Activated T-cell treated with anti-CD3 and anti-CD28 coated beads, Interleukin-2, amount 50 U/mL, for 24 hours (primary cell): ENCODE measurements at regions not wholly inside any gene's neighbourhood (a gene's known extent, or its start where the extent isn't known, plus 50 kb on each side); places are given as distances from the start of the nearest gene placed in this dataset.

Experiments
- DNase-seq: peaks from one replicate; pipeline ENCODE4 v3.0.0-alpha.2; 2020
- H3K27ac Mint-ChIP-seq: 2 replicates; pipeline ENCODE4 v1.8.0; 2020; ENCODE audit warnings: mild to moderate bottlenecking, mixed read lengths
- H3K27me3 Mint-ChIP-seq: 2 replicates; pipeline ENCODE4 v1.8.0; 2020; ENCODE audit warnings: mixed read lengths
- H3K36me3 Mint-ChIP-seq: 2 replicates; pipeline ENCODE4 v1.8.0; 2020; ENCODE audit warnings: low read depth, mixed read lengths
- H3K4me1 Mint-ChIP-seq: 2 replicates; pipeline ENCODE4 v1.8.0; 2020; ENCODE audit warnings: low read depth, mixed read lengths
- H3K4me3 Mint-ChIP-seq: 2 replicates; pipeline ENCODE4 v1.8.0; 2020; ENCODE audit warnings: mild to moderate bottlenecking, moderate library complexity, mixed read lengths
- H3K9me3 Mint-ChIP-seq: 2 replicates; pipeline ENCODE4 v1.8.0; 2020; ENCODE audit warnings: mixed read lengths

DNA sequence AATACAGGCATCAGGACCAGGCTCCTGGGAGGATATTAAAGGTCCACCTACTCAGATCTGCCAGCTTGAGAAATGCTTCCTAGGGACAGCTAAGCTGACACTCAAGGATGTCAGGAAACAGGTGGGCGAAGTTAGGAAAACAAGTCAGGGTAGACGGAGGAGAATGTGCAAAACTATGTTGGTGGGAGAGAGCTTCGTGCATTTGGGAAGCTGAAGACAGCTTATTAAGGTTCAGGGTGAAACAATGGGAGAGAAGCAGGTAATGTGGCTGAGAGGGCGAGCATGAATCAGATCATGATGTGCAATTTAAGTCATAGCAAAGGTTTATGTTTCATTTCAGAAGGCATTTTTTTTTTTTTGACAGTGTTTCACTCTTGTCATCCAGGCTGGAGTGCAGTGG, 297.2 kb upstream of the ATP10A start:
- H3K27me3 Mint-ChIP-seq, result peaks cover 15% of the 10 kb centered on the region
- H3K4me1 Mint-ChIP-seq, result no peaks in the 10 kb centered on the region
- no peak for DNase-seq
- H3K4me3 Mint-ChIP-seq, result no peak overlapping the region
- H3K27ac Mint-ChIP-seq, result no peak overlapping the region
- no peaks in the 10 kb centered on the region for H3K36me3 Mint-ChIP-seq
- no peaks in the 10 kb centered on the region for H3K9me3 Mint-ChIP-seq

DNA sequence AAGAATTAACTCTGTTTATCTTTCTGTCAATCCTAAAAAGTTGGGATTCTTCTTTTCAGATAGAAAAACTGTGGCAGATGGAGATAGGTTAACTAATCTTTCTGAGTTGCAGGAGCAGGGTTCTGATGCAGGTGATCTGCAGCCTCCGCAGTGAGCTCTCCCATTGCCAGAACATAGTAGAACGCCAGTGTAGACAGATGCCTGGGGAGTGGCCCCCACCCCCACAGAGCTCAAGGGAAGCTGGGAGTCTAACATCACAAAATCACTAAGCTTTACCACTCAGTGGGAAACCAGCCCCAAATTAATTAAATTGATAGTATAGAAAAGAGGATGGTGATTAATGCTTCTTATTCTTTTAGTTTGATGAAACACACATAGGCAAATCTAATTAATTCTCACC, 295.0 kb upstream of the ATP10A start:
- Mint-ChIP-seq H3K4me1 (no peaks in the 10 kb centered on the region), H3K27me3 (peaks cover 18% of the 10 kb centered on the region), H3K27ac (no peak overlapping the region), H3K4me3 (no peak overlapping the region), H3K9me3 (peaks cover 6% of the 10 kb centered on the region), H3K36me3 (no peaks in the 10 kb centered on the region)
- no peak for DNase-seq

GRCh38 chr15:26157081-26157480, 294.0 kb upstream of the ATP10A start:
- H3K27me3 Mint-ChIP-seq, result peaks cover 18% of the 10 kb centered on the region
- no peaks in the 10 kb centered on the region for H3K4me1 Mint-ChIP-seq
- no peak overlapping the region for H3K4me3 Mint-ChIP-seq
- no peak overlapping the region for H3K27ac Mint-ChIP-seq
- H3K36me3 Mint-ChIP-seq, result no peaks in the 10 kb centered on the region
- DNase-seq, result no peak
- peaks cover 9% of the 10 kb centered on the region for H3K9me3 Mint-ChIP-seq

GRCh38 chr15:26156051-26156450, 292.9 kb upstream of the ATP10A start:
- DNase-seq, result no peak
- Mint-ChIP-seq H3K36me3 (no peaks in the 10 kb centered on the region), H3K4me3 (no peak overlapping the region), H3K27me3 (peaks cover 15% of the 10 kb centered on the region), H3K27ac (no peak overlapping the region), H3K9me3 (peaks cover 9% of the 10 kb centered on the region), H3K4me1 (no peaks in the 10 kb centered on the region)

DNA sequence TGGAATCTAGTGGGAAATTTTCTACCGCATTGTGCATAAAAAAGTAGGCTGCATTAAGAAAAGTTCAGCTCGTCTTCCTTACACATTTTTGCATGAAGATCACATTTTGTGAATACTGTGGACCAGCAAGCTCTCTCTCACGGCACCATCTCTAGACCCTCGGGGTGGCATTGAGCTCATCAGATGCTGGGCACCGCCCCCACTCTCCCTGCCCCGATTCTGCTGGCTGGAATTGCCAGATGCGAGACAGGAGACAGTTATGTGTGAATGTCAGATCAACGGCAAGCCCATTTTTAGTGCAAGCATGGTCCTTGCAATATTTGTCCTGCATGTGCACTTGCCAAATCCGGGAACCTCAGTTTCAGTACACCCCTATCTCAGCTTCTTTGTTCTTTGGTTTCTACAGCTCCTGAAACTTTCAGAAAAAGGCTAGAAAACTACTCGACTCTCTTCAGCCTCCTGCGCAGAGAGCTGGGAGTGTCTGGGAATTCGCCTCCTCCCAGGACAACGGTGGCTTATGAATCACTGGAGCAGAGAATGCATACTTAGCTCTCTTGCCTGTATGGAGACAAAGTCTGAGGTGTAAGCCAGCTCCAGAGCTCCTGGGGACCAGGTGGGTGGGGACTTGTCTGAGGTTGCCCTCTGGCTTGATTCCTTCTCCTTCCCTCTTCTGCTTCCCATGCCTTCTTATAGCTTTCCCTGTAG, 285.2 kb upstream of the ATP10A start:
- Mint-ChIP-seq H3K36me3 (no peaks in the 10 kb centered on the region), H3K27me3 (peaks cover 19% of the 10 kb centered on the region), H3K9me3 (peaks cover 4% of the 10 kb centered on the region), H3K4me1 (no peaks in the 10 kb centered on the region), H3K4me3 (no peak overlapping the region), H3K27ac (no peak overlapping the region)
- DNase-seq, result no peak

DNA sequence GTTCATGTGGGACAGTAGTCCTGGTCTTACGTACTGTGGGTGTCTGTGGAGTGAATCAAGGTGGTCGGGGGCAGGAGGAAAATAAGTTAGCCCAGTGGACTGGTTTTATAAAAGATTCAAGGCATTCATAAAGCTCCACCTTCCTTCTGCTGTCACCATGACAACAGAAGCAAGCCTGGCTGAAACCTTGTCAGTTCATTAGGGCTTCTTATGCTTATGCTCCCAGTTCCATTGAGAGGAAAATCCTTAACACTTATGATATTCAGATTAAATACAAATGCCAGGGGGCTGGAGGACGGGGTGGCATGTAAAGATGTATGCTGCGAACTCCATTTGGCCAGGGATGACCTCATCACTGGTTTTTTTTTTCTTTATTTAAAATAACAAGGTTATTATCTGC, 283.1 kb upstream of the ATP10A start:
- Mint-ChIP-seq H3K4me3 (no peak overlapping the region), H3K27ac (no peak overlapping the region), H3K9me3 (no peaks in the 10 kb centered on the region)

DNA sequence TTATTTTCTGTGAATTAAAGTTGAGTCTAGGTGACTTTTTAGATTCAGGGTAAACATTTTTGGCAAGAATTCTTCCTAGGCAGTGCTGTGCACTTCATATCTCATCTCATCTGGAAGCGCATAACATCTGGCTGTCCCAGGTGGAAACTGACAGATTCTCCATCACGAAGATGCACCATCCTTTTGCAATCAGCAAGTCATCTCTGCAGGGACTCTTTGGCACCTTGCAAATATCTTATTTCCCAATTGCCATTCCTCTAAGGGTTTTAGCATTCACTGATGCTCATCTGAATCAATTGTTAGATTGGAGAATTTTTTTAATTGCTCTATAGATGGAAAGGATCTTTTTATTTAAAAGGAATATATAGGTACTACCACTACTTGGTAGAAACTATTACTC, 282.7 kb upstream of the ATP10A start:
- H3K9me3 Mint-ChIP-seq, result no peaks in the 10 kb centered on the region
- H3K4me1 Mint-ChIP-seq, result no peaks in the 10 kb centered on the region
- H3K4me3 Mint-ChIP-seq, result no peak overlapping the region
- no peak overlapping the region for H3K27ac Mint-ChIP-seq
- DNase-seq, result no peak
- peaks cover 19% of the 10 kb centered on the region for H3K27me3 Mint-ChIP-seq
- H3K36me3 Mint-ChIP-seq, result no peaks in the 10 kb centered on the region

More for the DNA sequence above, 283.1 kb upstream of the ATP10A start:
- Mint-ChIP-seq H3K36me3 (no peaks in the 10 kb centered on the region), H3K27me3 (peaks cover 19% of the 10 kb centered on the region), H3K4me1 (no peaks in the 10 kb centered on the region)
- DNase-seq, result no peak

DNA sequence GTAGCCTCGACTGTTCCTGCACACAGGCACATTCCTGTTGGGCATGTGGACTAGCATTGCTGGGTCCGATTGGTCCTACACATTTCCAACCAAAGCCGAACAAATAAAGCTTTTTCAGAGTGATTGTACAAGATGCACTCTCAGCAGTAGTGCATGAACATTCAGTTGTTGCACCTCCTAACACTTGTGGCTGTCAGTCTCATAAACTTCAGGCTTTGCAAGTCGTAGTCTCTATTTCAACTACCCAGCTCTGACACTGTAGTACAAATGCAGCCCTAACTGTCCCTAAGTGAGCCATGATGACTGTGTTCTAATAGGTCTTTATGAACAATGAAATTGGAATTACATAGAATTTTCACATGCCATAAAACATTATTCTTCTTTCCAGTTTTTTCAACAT, 281.7 kb upstream of the ATP10A start:
- no peaks in the 10 kb centered on the region for H3K9me3 Mint-ChIP-seq
- H3K27ac Mint-ChIP-seq, result no peak overlapping the region
- H3K27me3 Mint-ChIP-seq, result peaks cover 12% of the 10 kb centered on the region
- no peaks in the 10 kb centered on the region for H3K36me3 Mint-ChIP-seq
- DNase-seq, result no peak
- H3K4me1 Mint-ChIP-seq, result no peaks in the 10 kb centered on the region
- no peak overlapping the region for H3K4me3 Mint-ChIP-seq

GRCh38 chr15:26143221-26143620, 280.1 kb upstream of the ATP10A start:
- no peak for DNase-seq
- no peaks in the 10 kb centered on the region for H3K36me3 Mint-ChIP-seq
- H3K4me3 Mint-ChIP-seq, result no peak overlapping the region
- no peak overlapping the region for H3K27ac Mint-ChIP-seq
- peaks cover 9% of the 10 kb centered on the region for H3K27me3 Mint-ChIP-seq
- H3K4me1 Mint-ChIP-seq, result no peaks in the 10 kb centered on the region
- no peaks in the 10 kb centered on the region for H3K9me3 Mint-ChIP-seq

GRCh38 chr15:26134812-26135211, 271.7 kb upstream of the ATP10A start:
- Mint-ChIP-seq H3K27ac (no peak overlapping the region), H3K36me3 (no peaks in the 10 kb centered on the region), H3K9me3 (no peaks in the 10 kb centered on the region), H3K4me3 (no peak overlapping the region), H3K4me1 (no peaks in the 10 kb centered on the region), H3K27me3 (peaks cover 29% of the 10 kb centered on the region)
- no peak for DNase-seq

DNA sequence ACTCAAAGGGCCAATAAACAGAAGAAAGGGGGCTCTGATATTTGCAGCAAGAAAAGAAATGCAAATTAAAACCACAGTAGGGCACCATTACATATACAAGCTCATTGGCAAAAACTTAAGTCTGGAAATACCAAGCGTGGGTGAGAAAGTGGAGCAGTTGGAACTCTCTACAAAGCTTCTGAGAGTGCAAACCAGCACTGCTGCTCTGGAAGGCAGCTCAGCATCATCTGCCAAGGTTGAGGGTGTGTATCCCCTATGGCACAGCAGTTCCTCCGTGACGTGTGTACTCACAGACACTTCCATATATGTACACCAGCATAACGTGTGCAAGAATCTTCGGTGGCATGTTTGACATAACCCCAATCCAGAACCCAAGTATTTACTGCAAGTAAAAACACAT, 271.0 kb upstream of the ATP10A start:
- DNase-seq, result no peak
- H3K27me3 Mint-ChIP-seq, result peaks cover 32% of the 10 kb centered on the region
- no peaks in the 10 kb centered on the region for H3K9me3 Mint-ChIP-seq
- no peak overlapping the region for H3K4me3 Mint-ChIP-seq
- no peaks in the 10 kb centered on the region for H3K36me3 Mint-ChIP-seq
- H3K27ac Mint-ChIP-seq, result no peak overlapping the region
- no peaks in the 10 kb centered on the region for H3K4me1 Mint-ChIP-seq

DNA sequence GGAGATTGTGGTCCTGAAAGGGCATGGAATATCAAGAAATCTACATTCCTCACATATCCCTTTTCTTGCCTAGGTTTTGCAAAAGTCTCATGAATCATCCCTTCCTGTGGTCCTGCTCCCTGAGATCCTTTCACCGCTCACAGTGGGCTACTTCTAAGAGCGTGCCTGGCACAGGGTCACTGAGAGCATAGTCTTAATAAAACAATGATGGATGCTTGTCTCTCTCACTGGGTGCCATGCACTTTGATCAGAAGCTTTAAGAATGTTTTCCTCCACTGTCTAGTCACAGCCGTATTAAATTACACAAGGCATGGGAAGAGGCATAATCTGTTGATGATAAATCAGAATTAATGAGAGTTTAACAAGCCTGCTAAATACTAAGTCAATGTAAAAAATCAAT, 269.7 kb upstream of the ATP10A start:
- Mint-ChIP-seq H3K27ac (no peak overlapping the region), H3K9me3 (no peaks in the 10 kb centered on the region), H3K4me1 (no peaks in the 10 kb centered on the region), H3K27me3 (peaks cover 46% of the 10 kb centered on the region), H3K36me3 (no peaks in the 10 kb centered on the region), H3K4me3 (no peak overlapping the region)
- DNase-seq, result no peak

DNA sequence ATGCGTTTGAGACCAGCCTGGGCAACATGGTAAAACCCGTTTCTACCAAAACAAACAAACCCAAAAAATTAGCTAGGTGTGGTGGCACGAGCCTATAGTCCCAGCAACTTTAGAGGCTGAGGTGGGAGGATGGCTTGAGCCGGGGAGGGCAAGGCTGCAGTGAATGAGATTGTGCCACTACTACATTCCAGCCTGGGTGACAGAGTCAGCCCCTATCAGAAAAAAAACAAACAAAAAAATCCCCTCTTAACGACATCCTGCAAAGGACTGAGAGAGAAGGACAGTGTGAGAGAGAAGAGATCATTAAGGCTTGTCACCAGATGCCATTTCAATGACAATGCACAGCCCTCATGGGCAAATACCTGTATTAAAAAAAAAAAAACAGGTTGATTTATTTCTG, 266.7 kb upstream of the ATP10A start:
- Mint-ChIP-seq H3K4me1 (no peaks in the 10 kb centered on the region), H3K4me3 (no peak overlapping the region), H3K27ac (no peak overlapping the region), H3K36me3 (no peaks in the 10 kb centered on the region), H3K9me3 (no peaks in the 10 kb centered on the region), H3K27me3 (peaks cover 62% of the 10 kb centered on the region)
- no peak for DNase-seq

- no peak overlapping the region for H3K27ac Mint-ChIP-seq
- H3K36me3 Mint-ChIP-seq, result no peaks in the 10 kb centered on the region
- no peak overlapping the region for H3K4me3 Mint-ChIP-seq
- no peaks in the 10 kb centered on the region for H3K9me3 Mint-ChIP-seq
- H3K27me3 Mint-ChIP-seq, result peaks cover 53% of the 10 kb centered on the region
- DNase-seq, result no peak
- no peaks in the 10 kb centered on the region for H3K4me1 Mint-ChIP-seq
Observed at GRCh38 chr15:26128611-26129140, 265.5 kb upstream of the ATP10A start.

DNA sequence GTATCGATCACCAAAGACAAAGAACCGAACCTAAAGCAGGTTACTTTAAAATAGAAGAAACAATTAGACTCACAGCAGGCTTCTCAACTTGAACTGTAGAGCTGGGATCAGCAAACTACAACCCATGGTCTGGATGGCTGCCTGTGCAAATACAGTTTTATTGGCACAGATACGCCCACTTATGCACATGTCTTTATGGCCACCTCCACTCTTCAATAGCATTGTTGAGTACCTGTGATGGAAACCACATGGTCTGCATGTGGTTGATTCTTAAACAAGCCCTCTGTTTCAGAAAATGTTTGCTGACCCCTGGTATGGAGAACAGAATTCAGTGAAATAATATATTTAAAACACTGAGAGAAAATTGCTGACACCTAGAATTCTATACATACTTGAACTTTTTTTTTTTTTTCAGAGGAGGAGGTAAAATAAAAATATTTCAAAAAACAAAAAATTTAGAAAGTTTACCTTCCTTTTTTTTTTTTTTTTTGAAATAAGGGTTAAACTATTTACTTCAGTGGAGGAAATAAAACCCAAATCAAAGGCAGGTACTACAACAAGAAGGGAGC, 263.8 kb upstream of the ATP10A start:
- H3K4me1 Mint-ChIP-seq, result no peaks in the 10 kb centered on the region
- no peak for DNase-seq
- H3K9me3 Mint-ChIP-seq, result no peaks in the 10 kb centered on the region
- H3K36me3 Mint-ChIP-seq, result no peaks in the 10 kb centered on the region
- H3K4me3 Mint-ChIP-seq, result no peak overlapping the region
- no peak overlapping the region for H3K27ac Mint-ChIP-seq
- peaks cover 41% of the 10 kb centered on the region for H3K27me3 Mint-ChIP-seq
